Trophoblast cell (in vitro differentiated cells and primary cell): ENCODE measurements at regions not wholly inside any gene's neighbourhood (a gene's known extent, or its start where the extent isn't known, plus 50 kb on each side); places are given as distances from the start of the nearest gene placed in this dataset.

Experiments used
- DNase-seq, 2 donors: peaks; one replicate each; pipeline ENCODE4 v3.0.0-alpha.2; 2016
- H2AFZ ChIP-seq: 2 replicates; pipeline ENCODE4 v1.6.1; 2013; ENCODE audit warnings: low read length, moderate library complexity, mild to moderate bottlenecking; ENCODE audit not compliant: insufficient read depth, poor library complexity
- H2AK5ac ChIP-seq: 2 replicates; pipeline ENCODE4 v1.6.1; 2013; ENCODE audit warnings: mild to moderate bottlenecking, low read length
- H2BK120ac ChIP-seq: 2 replicates; pipeline ENCODE4 v1.6.1; 2013; ENCODE audit warnings: low read length, mild to moderate bottlenecking, moderate library complexity; ENCODE audit not compliant: insufficient read depth, poor library complexity
- H2BK12ac ChIP-seq: 2 replicates; pipeline ENCODE4 v1.6.1; 2013; ENCODE audit warnings: mild to moderate bottlenecking, low read length, moderate library complexity
- H2BK5ac ChIP-seq: 2 replicates; pipeline ENCODE4 v1.6.1; 2013; ENCODE audit warnings: low read length, low read depth, moderate library complexity, mild to moderate bottlenecking; ENCODE audit not compliant: poor library complexity
- H3K14ac ChIP-seq: 2 replicates; pipeline ENCODE4 v1.6.1; 2013; ENCODE audit warnings: mild to moderate bottlenecking, low read length
- H3K18ac ChIP-seq: 2 replicates; pipeline ENCODE4 v1.6.1; 2013; ENCODE audit warnings: mild to moderate bottlenecking, low read length
- H3K23ac ChIP-seq: 2 replicates; pipeline ENCODE4 v1.6.1; 2013; ENCODE audit warnings: low read length
- H3K27ac ChIP-seq: 2 replicates; pipeline ENCODE4 v1.5.1; 2013; ENCODE audit warnings: low read depth, mild to moderate bottlenecking, inconsistent platforms, low read length, moderate library complexity
- H3K27me3 ChIP-seq: 2 replicates; pipeline ENCODE4 v1.6.1; 2013; ENCODE audit warnings: inconsistent platforms, mild to moderate bottlenecking, low read length, moderate library complexity; ENCODE audit not compliant: insufficient read depth
- H3K36me3 ChIP-seq, 2 experiments: 1 replicate in 1 of 2; 2 replicates in 1 of 2; pipeline ENCODE4 v1.6.1; 2013; ENCODE audit warnings: low read length in 2 of 2, mild to moderate bottlenecking in 2 of 2, moderate library complexity in 1 of 2; ENCODE audit not compliant: insufficient read depth in 2 of 2, control insufficient read depth in 1 of 2
- H3K4ac ChIP-seq: 2 replicates; pipeline ENCODE4 v1.6.1; 2013; ENCODE audit warnings: low read depth, mild to moderate bottlenecking, low read length, moderate library complexity
- H3K4me1 ChIP-seq, 2 experiments: 1 replicate in 1 of 2; 2 replicates in 1 of 2; pipeline ENCODE4 v1.6.1; 2013; ENCODE audit warnings: low read length in 2 of 2, mild to moderate bottlenecking in 2 of 2, moderate library complexity in 1 of 2; ENCODE audit not compliant: insufficient read depth in 2 of 2, control insufficient read depth in 1 of 2
- H3K4me2 ChIP-seq: 2 replicates; pipeline ENCODE4 v1.6.1; 2013; ENCODE audit warnings: inconsistent platforms, mild to moderate bottlenecking, low read length, moderate library complexity
- H3K4me3 ChIP-seq: 2 replicates; pipeline ENCODE4 v1.5.1; 2013; ENCODE audit warnings: mild to moderate bottlenecking, low read depth, low read length, inconsistent platforms
- H3K79me1 ChIP-seq: one replicate; pipeline ENCODE4 v1.6.1; 2013; ENCODE audit warnings: low read length
- H3K79me2 ChIP-seq: 2 replicates; pipeline ENCODE4 v1.6.1; 2013; ENCODE audit warnings: low read length, mild to moderate bottlenecking; ENCODE audit not compliant: control insufficient read depth, insufficient read depth, poor library complexity
- H3K9ac ChIP-seq: 2 replicates; pipeline ENCODE4 v1.6.1; 2013; ENCODE audit warnings: mild to moderate bottlenecking, low read length
- H3K9me3 ChIP-seq: 2 replicates; pipeline ENCODE4 v1.6.1; 2013; ENCODE audit warnings: low read depth, mild to moderate bottlenecking, control low read depth, inconsistent platforms, low read length; ENCODE audit not compliant: insufficient read depth
- H4K12ac ChIP-seq: 2 replicates; pipeline ENCODE4 v1.6.1; 2013; ENCODE audit warnings: low read depth, mild to moderate bottlenecking, low read length, moderate library complexity
- H4K8ac ChIP-seq: 2 replicates; pipeline ENCODE4 v1.6.1; 2013; ENCODE audit warnings: low read depth, mild to moderate bottlenecking, low read length, moderate library complexity
- H4K91ac ChIP-seq: one replicate; pipeline ENCODE4 v1.6.1; 2013; ENCODE audit warnings: low read depth, mild to moderate bottlenecking, low read length, moderate library complexity
- WGBS: extraction: QIAGEN DNeasy Blood & Tissue Kit; methylation state at CpG from one replicate; pipeline ENCODE4 v1.1.7; 2013; ENCODE audit warnings: missing lambda C conversion rate; ENCODE audit not compliant: insufficient read length, insufficient coverage; ENCODE audit errors: extremely low coverage; 5-methylcytosine and 5-hydroxymethylcytosine counted together

GRCh38 chr10:130618647-130619046 is 482.5 kb downstream of the GLRX3 start:
- no peak overlapping the region for H4K8ac ChIP-seq
- no peak overlapping the region for H3K14ac ChIP-seq
- H3K4me3 ChIP-seq: no peak overlapping the region
- H3K18ac ChIP-seq: no peak overlapping the region
- H3K23ac ChIP-seq: no peak overlapping the region
- H3K9me3 ChIP-seq: no peaks in the 10 kb centered on the region
- no peaks in the 10 kb centered on the region for H3K36me3 ChIP-seq
- DNase-seq: no peak
- no peak overlapping the region for H2BK12ac ChIP-seq
- H3K4me1 ChIP-seq: peaks cover 0 to 6% of the 10 kb centered on the region in 2 experiments
- H3K79me1 ChIP-seq: no peaks in the 10 kb centered on the region
- no peak overlapping the region for H2AK5ac ChIP-seq
- H3K9ac ChIP-seq: no peak overlapping the region
- no peak overlapping the region for H2BK5ac ChIP-seq
- no peaks in the 10 kb centered on the region for H3K27me3 ChIP-seq
- H2AFZ ChIP-seq: no peak overlapping the region
- H3K4ac ChIP-seq: no peak overlapping the region
- no peak overlapping the region for H4K91ac ChIP-seq
- no peak overlapping the region for H2BK120ac ChIP-seq
- no peak overlapping the region for H3K4me2 ChIP-seq
- H3K27ac ChIP-seq: no peak overlapping the region
- WGBS: no CpG with 5 or more reads among the region's 2 CpGs
- no peak overlapping the region for H4K12ac ChIP-seq
- no peaks in the 10 kb centered on the region for H3K79me2 ChIP-seq

GRCh38 chr10:130621231-130621775 is 485.1 kb downstream of the GLRX3 start:
- Histone ChIP-seq H3K27ac (no peak overlapping the region), H4K12ac (no peak overlapping the region), H3K18ac (no peak overlapping the region), H3K23ac (no peak overlapping the region), H4K91ac (no peak overlapping the region), H3K4me1 (peaks cover 0 to 6% of the 10 kb centered on the region in 2 experiments), H3K79me2 (no peaks in the 10 kb centered on the region), H3K27me3 (no peaks in the 10 kb centered on the region), H2BK12ac (no peak overlapping the region), H3K4ac (no peak overlapping the region), H3K9me3 (no peaks in the 10 kb centered on the region), H3K79me1 (no peaks in the 10 kb centered on the region), H2BK120ac (no peak overlapping the region), H3K14ac (no peak overlapping the region), H3K36me3 (no peaks in the 10 kb centered on the region), H2AFZ (no peak overlapping the region), H2BK5ac (no peak overlapping the region), H3K4me3 (no peak overlapping the region), H3K9ac (no peak overlapping the region), H3K4me2 (no peak overlapping the region), H4K8ac (no peak overlapping the region), H2AK5ac (no peak overlapping the region)
- no CpG with 5 or more reads among the region's 8 CpGs for WGBS
- DNase-seq: no peak

GRCh38 chr10:130623680-130624267 is 487.6 kb downstream of the GLRX3 start:
- H3K79me2 ChIP-seq: no peaks in the 10 kb centered on the region
- no CpG with 5 or more reads among the region's 4 CpGs for WGBS
- H3K4me2 ChIP-seq: no peak overlapping the region
- H3K27ac ChIP-seq: no peak overlapping the region
- H2AFZ ChIP-seq: no peak overlapping the region
- no peaks in the 10 kb centered on the region for H3K9me3 ChIP-seq
- no peak for DNase-seq
- H2BK120ac ChIP-seq: no peak overlapping the region
- no peak overlapping the region for H3K23ac ChIP-seq
- peaks cover 0 to 6% of the 10 kb centered on the region in 2 experiments for H3K4me1 ChIP-seq
- no peak overlapping the region for H4K91ac ChIP-seq
- H2BK12ac ChIP-seq: no peak overlapping the region
- no peak overlapping the region for H3K14ac ChIP-seq
- no peak overlapping the region for H3K4ac ChIP-seq
- no peak overlapping the region for H3K4me3 ChIP-seq
- H3K36me3 ChIP-seq: no peaks in the 10 kb centered on the region
- H4K12ac ChIP-seq: no peak overlapping the region
- no peaks in the 10 kb centered on the region for H3K27me3 ChIP-seq
- H3K79me1 ChIP-seq: no peaks in the 10 kb centered on the region
- H4K8ac ChIP-seq: no peak overlapping the region
- no peak overlapping the region for H2BK5ac ChIP-seq
- H3K18ac ChIP-seq: no peak overlapping the region
- H2AK5ac ChIP-seq: no peak overlapping the region
- no peak overlapping the region for H3K9ac ChIP-seq

- Histone ChIP-seq H2BK12ac (no peak overlapping the region), H4K12ac (no peak overlapping the region), H3K18ac (no peak overlapping the region), H3K79me2 (no peaks in the 10 kb centered on the region), H3K27me3 (no peaks in the 10 kb centered on the region), H3K4me1 (no peaks in the 10 kb centered on the region), H2BK120ac (no peak overlapping the region), H4K8ac (no peak overlapping the region), H3K14ac (no peak overlapping the region), H3K79me1 (no peaks in the 10 kb centered on the region), H3K9ac (no peak overlapping the region), H2BK5ac (no peak overlapping the region), H3K4ac (no peak overlapping the region), H3K27ac (no peak overlapping the region), H3K9me3 (no peaks in the 10 kb centered on the region), H3K4me3 (no peak overlapping the region), H2AK5ac (no peak overlapping the region), H4K91ac (no peak overlapping the region), H3K23ac (no peak overlapping the region), H3K4me2 (no peak overlapping the region), H2AFZ (no peak overlapping the region), H3K36me3 (no peaks in the 10 kb centered on the region)
- DNase-seq: no peak
- WGBS: no CpG with 5 or more reads among the region's 3 CpGs
These were observed 491.3 kb downstream of the GLRX3 start for GRCh38 chr10:130627346-130628045.
